Stimulated activated naive B cell treated with anti-CD40 and anti-IgM and Interleukin-4, amounts not matched to agents 10 μg/mL and 1 μg/mL and 100 μg/mL, for 72 hours (primary cell): ENCODE measurements at regions not wholly inside any gene's neighbourhood (a gene's known extent, or its start where the extent isn't known, plus 50 kb on each side); places are given as distances from the start of the nearest gene placed in this dataset.

ENCODE experiments used
- ATAC-seq, 2 donors: fragments of 150-1000 bp; cut with Tn5 transposase; replicated peaks; 2 replicates each; pipeline ENCODE4 v1.10.0; 2021; ENCODE audit warnings: moderate library complexity in 1 of 2
- DNase-seq: peaks from one replicate; pipeline ENCODE4 v3.0.0; 2021
- H3K27ac Mint-ChIP-seq: one replicate; pipeline ENCODE4 v1.8.0; 2022; ENCODE audit warnings: mild to moderate bottlenecking, mixed read lengths
- H3K27me3 Mint-ChIP-seq, 2 donors: one replicate each; pipeline ENCODE4 v1.8.0; 2022; ENCODE audit warnings: mixed read lengths in 2 of 2
- H3K36me3 Mint-ChIP-seq, 2 donors: one replicate each; pipeline ENCODE4 v1.8.0; 2022; ENCODE audit warnings: mixed read lengths in 2 of 2, mild to moderate bottlenecking in 1 of 2
- H3K4me1 Mint-ChIP-seq, 2 donors: one replicate each; pipeline ENCODE4 v1.8.0; 2022; ENCODE audit warnings: mixed read lengths in 2 of 2, mild to moderate bottlenecking in 1 of 2
- H3K4me3 Mint-ChIP-seq, 2 donors: one replicate each; pipeline ENCODE4 v1.8.0; 2022; ENCODE audit warnings: mild to moderate bottlenecking in 2 of 2, mixed read lengths in 2 of 2, moderate library complexity in 1 of 2
- H3K9me3 Mint-ChIP-seq, 2 donors: one replicate each; pipeline ENCODE4 v1.8.0; 2022; ENCODE audit warnings: mixed read lengths in 2 of 2, mild to moderate bottlenecking in 1 of 2

- Mint-ChIP-seq H3K4me3 (no peak overlapping the region), H3K36me3 (no peaks in the 10 kb centered on the region), H3K9me3 (no peaks in the 10 kb centered on the region), H3K27ac (no peak overlapping the region), H3K27me3 (peaks cover 3 to 15% of the 10 kb centered on the region in 2 donors), H3K4me1 (no peaks in the 10 kb centered on the region)
- no peak for DNase-seq
- no peak for ATAC-seq
These were observed 216.3 kb upstream of the CAMK1G start for GRCh38 chr1:209367061-209367772.

- DNase-seq (no peak), ATAC-seq (no peak)
- Mint-ChIP-seq H3K36me3 (no peaks in the 10 kb centered on the region), H3K4me3 (no peak overlapping the region), H3K4me1 (no peaks in the 10 kb centered on the region), H3K27ac (no peak overlapping the region), H3K27me3 (peaks cover 0 to 15% of the 10 kb centered on the region in 2 donors), H3K9me3 (no peaks in the 10 kb centered on the region)
These were observed 214.5 kb upstream of the CAMK1G start for GRCh38 chr1:209368864-209369598.

GRCh38 chr1:209370241-209370995, 213.1 kb upstream of the CAMK1G start:
- no peaks in the 10 kb centered on the region for H3K36me3 Mint-ChIP-seq
- no peaks in the 10 kb centered on the region for H3K4me1 Mint-ChIP-seq
- ATAC-seq = no peak
- H3K9me3 Mint-ChIP-seq = no peaks in the 10 kb centered on the region
- peaks cover 0 to 15% of the 10 kb centered on the region in 2 donors for H3K27me3 Mint-ChIP-seq
- no peak overlapping the region for H3K4me3 Mint-ChIP-seq
- no peak for DNase-seq
- H3K27ac Mint-ChIP-seq = no peak overlapping the region

- no peak overlapping the region for H3K4me3 Mint-ChIP-seq
- ATAC-seq = no peak
- no peak overlapping the region for H3K27ac Mint-ChIP-seq
- no peaks in the 10 kb centered on the region for H3K4me1 Mint-ChIP-seq
- no peak for DNase-seq
- H3K36me3 Mint-ChIP-seq = no peaks in the 10 kb centered on the region
- no peaks in the 10 kb centered on the region for H3K9me3 Mint-ChIP-seq
- no peaks in the 10 kb centered on the region for H3K27me3 Mint-ChIP-seq
These were observed 208.4 kb upstream of the CAMK1G start for GRCh38 chr1:209375097-209375496.

- Mint-ChIP-seq H3K27ac (no peak overlapping the region), H3K36me3 (no peaks in the 10 kb centered on the region), H3K27me3 (no peaks in the 10 kb centered on the region), H3K4me1 (no peaks in the 10 kb centered on the region), H3K4me3 (no peak overlapping the region), H3K9me3 (no peaks in the 10 kb centered on the region)
- ATAC-seq = no peak
- DNase-seq = no peak
These were observed 207.7 kb upstream of the CAMK1G start for GRCh38 chr1:209375671-209376365.

GRCh38 chr1:209376774-209377173, 206.7 kb upstream of the CAMK1G start:
- ATAC-seq = no peak

GRCh38 chr1:209377995-209378394, 205.5 kb upstream of the CAMK1G start:
- no peak overlapping the region for H3K4me3 Mint-ChIP-seq

More at GRCh38 chr1:209376774-209377173, 206.7 kb upstream of the CAMK1G start:
- Mint-ChIP-seq H3K36me3 (no peaks in the 10 kb centered on the region), H3K4me1 (no peaks in the 10 kb centered on the region), H3K9me3 (no peaks in the 10 kb centered on the region), H3K4me3 (no peak overlapping the region), H3K27me3 (no peaks in the 10 kb centered on the region), H3K27ac (no peak overlapping the region)
- no peak for DNase-seq

GRCh38 chr1:209379280-209379679, 204.2 kb upstream of the CAMK1G start:
- Mint-ChIP-seq H3K9me3 (no peaks in the 10 kb centered on the region), H3K4me3 (no peak overlapping the region), H3K27ac (no peak overlapping the region), H3K36me3 (no peaks in the 10 kb centered on the region), H3K27me3 (no peaks in the 10 kb centered on the region), H3K4me1 (no peaks in the 10 kb centered on the region)
- ATAC-seq (no peak), DNase-seq (no peak)

More at GRCh38 chr1:209377995-209378394, 205.5 kb upstream of the CAMK1G start:
- ATAC-seq (no peak), DNase-seq (no peak)
- H3K27ac Mint-ChIP-seq = no peak overlapping the region
- no peaks in the 10 kb centered on the region for H3K4me1 Mint-ChIP-seq
- no peaks in the 10 kb centered on the region for H3K9me3 Mint-ChIP-seq
- H3K36me3 Mint-ChIP-seq = no peaks in the 10 kb centered on the region
- H3K27me3 Mint-ChIP-seq = no peaks in the 10 kb centered on the region

- DNase-seq = no peak
- Mint-ChIP-seq H3K27ac (no peak overlapping the region), H3K4me3 (no peak overlapping the region), H3K36me3 (no peaks in the 10 kb centered on the region), H3K27me3 (no peaks in the 10 kb centered on the region), H3K9me3 (no peaks in the 10 kb centered on the region), H3K4me1 (no peaks in the 10 kb centered on the region)
- no peak for ATAC-seq
These were observed 203.1 kb upstream of the CAMK1G start for GRCh38 chr1:209380420-209380819.

GRCh38 chr1:209382231-209383100, 201.0 kb upstream of the CAMK1G start:
- Mint-ChIP-seq H3K36me3 (no peaks in the 10 kb centered on the region), H3K9me3 (no peaks in the 10 kb centered on the region), H3K27ac (no peak overlapping the region), H3K4me1 (no peaks in the 10 kb centered on the region), H3K4me3 (no peak overlapping the region), H3K27me3 (no peaks in the 10 kb centered on the region)
- ATAC-seq (no peak), DNase-seq (no peak)

- ATAC-seq = no peak
- Mint-ChIP-seq H3K9me3 (no peaks in the 10 kb centered on the region), H3K4me1 (no peaks in the 10 kb centered on the region), H3K27ac (no peak overlapping the region), H3K27me3 (no peaks in the 10 kb centered on the region), H3K36me3 (no peaks in the 10 kb centered on the region), H3K4me3 (no peak overlapping the region)
- no peak for DNase-seq
These were observed 200.1 kb upstream of the CAMK1G start for GRCh38 chr1:209383422-209383821.

GRCh38 chr1:209383907-209384709, 199.4 kb upstream of the CAMK1G start:
- H3K4me3 Mint-ChIP-seq = no peak overlapping the region
- H3K36me3 Mint-ChIP-seq = no peaks in the 10 kb centered on the region
- no peak for DNase-seq
- no peaks in the 10 kb centered on the region for H3K27me3 Mint-ChIP-seq
- no peak for ATAC-seq
- no peaks in the 10 kb centered on the region for H3K4me1 Mint-ChIP-seq
- H3K9me3 Mint-ChIP-seq = no peaks in the 10 kb centered on the region
- no peak overlapping the region for H3K27ac Mint-ChIP-seq
